ENCODE measurements at regions not wholly inside any gene's neighbourhood (a gene's known extent, or its start where the extent isn't known, plus 50 kb on each side); places are given as distances from the start of the nearest gene placed in this dataset.

- TF ChIP-seq MYC (IDR thresholded peaks at IDR 0.05; ENCODE audit: low read depth, low read length) (no peak), FOS (IDR thresholded peaks at IDR 0.05; ENCODE audit: borderline replicate concordance, insufficient read depth, low read length) (no peak), POLR2AphosphoS5 (IDR thresholded peaks at IDR 0.05; ENCODE audit: insufficient read depth, low read depth, low read length) (no peak), POLR2A (IDR thresholded peaks at IDR 0.05; ENCODE audit: low read depth, low read length) (no peak), EZH2 (IDR thresholded peaks at IDR 0.05; ENCODE audit: borderline replicate concordance, low read depth, low read length, severe bottlenecking) (no peak), JUN (IDR thresholded peaks at IDR 0.05; ENCODE audit: borderline replicate concordance, insufficient read depth, insufficient read length, low read depth) (no peak), CTCF (IDR thresholded peaks at IDR 0.05; ENCODE audit: extremely low read depth in 1 of 2, insufficient read depth in 1 of 2, low read depth in 1 of 2, low read length in 2 of 2) (no peak), GATA2 (IDR thresholded peaks at IDR 0.05; ENCODE audit: insufficient read depth, insufficient read length, low read depth, low read length) (no peak)
- TF ChIP-seq, protein P1, sequence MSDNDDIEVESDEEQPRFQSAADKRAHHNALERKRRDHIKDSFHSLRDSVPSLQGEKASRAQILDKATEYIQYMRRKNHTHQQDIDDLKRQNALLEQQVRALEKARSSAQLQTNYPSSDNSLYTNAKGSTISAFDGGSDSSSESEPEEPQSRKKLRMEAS (IDR thresholded peaks at IDR 0.05; ENCODE audit: insufficient read depth, insufficient read length): no peak
- ChIA-PET CTCF (no interaction called here), POLR2A (no interaction called here)
- no peak overlapping the region for H2AFZ ChIP-seq (ENCODE audit: low read depth, low read length)
- dilution Hi-C loops (cut with MboI; ENCODE audit: extremely low pct_ligation_motif_present, low sequenced_read_pairs) (no loop called here), intact Hi-C loops (cut with micrococcal nuclease) (no loop called here)
- no peak overlapping the region for H3K4me2 ChIP-seq (ENCODE audit: insufficient read depth, low read length)
- H4K20me1 ChIP-seq (replicated peaks; ENCODE audit: control insufficient read depth, extremely low read depth, insufficient read depth, low read length): no peaks in the 10 kb centered on the region
- H3K9me3 ChIP-seq (replicated peaks; ENCODE audit: control insufficient read depth, insufficient read depth, low read length): no peaks in the 10 kb centered on the region
- BruUV-seq (replicated peaks): no TSS peak
- no peak for FAIRE-seq
- no peak overlapping the region for H3K9ac ChIP-seq (replicated peaks; ENCODE audit: extremely low read depth, insufficient read depth, low read length)
- no peak overlapping the region for H3K27ac ChIP-seq (ENCODE audit: insufficient read depth, low read depth, low read length)
- H3K27me3 ChIP-seq (ENCODE audit: control insufficient read depth in 2 of 2, insufficient read depth in 2 of 2, low read length in 2 of 2): no peaks in the 10 kb centered on the region
- no peaks in the 10 kb centered on the region for H3K4me1 ChIP-seq (ENCODE audit: control insufficient read depth, extremely low read depth, insufficient read depth, low read length)
- no peaks in the 10 kb centered on the region for H3K79me2 ChIP-seq (ENCODE audit: control insufficient read depth, insufficient read depth, low read length)
- DNase-seq (ENCODE audit: low read depth, low spot score): no peak
- no peaks in the 10 kb centered on the region for H3K9me1 ChIP-seq (replicated peaks; ENCODE audit: control insufficient read depth, extremely low read depth, insufficient read depth, low read length)
- H3K4me3 ChIP-seq (replicated peaks in 1 of 3; ENCODE audit: insufficient read depth in 1 of 3, low read depth in 1 of 3, low read length in 3 of 3): no peak overlapping the region
- no peaks in the 10 kb centered on the region for H3K36me3 ChIP-seq (ENCODE audit: control insufficient read depth in 2 of 2, extremely low read depth in 1 of 2, insufficient read depth in 2 of 2, low read length in 2 of 2)
Observed at GRCh38 chr6:166046982-166047381, 120.7 kb downstream of the TBXT start.

All from endothelial cell of umbilical vein (primary cell).